GM10248 (cell line): ENCODE measurements at regions not wholly inside any gene's neighbourhood (a gene's known extent, or its start where the extent isn't known, plus 50 kb on each side); places are given as distances from the start of the nearest gene placed in this dataset.

Experiments used
- CTCF ChIA-PET: fragments of 300-600 bp; sonication (Branson Sonifier 250); formaldehyde crosslinking; extraction: SDS; loops from one replicate; lab custom pipeline; 2021; ENCODE audit warnings: antibody characterized with exemption; lab: Yijun Ruan, JAX
- POLR2A ChIA-PET: fragments of 350-650 bp; sonication (Branson Sonifier 250); formaldehyde crosslinking; extraction: SDS; loops from one replicate; lab custom pipeline; 2020; ENCODE audit warnings: antibody characterized with exemption; lab: Yijun Ruan, JAX
- DNase-seq: peaks from one replicate; pipeline ENCODE4 v3.0.0; 2012; ENCODE audit errors: extremely low spot score
- TF ChIP-seq, protein P1 (sequence below): IDR thresholded peaks from 2 replicates; pipeline ENCODE4 v1.5.1; 2012; ENCODE audit warnings: mild to moderate bottlenecking, low read depth; ENCODE audit errors: extremely low read depth, missing control alignments, control extremely low read depth

- ChIA-PET POLR2A (no interaction called here), CTCF (interaction anchor here (1.0 to 1.5 kb wide), 2 partner anchors 9 to 13 kb away, joined by 3 read pairs; no protein-coding TSS in a partner anchor)
- DNase-seq = no peak
- TF ChIP-seq, protein P1, sequence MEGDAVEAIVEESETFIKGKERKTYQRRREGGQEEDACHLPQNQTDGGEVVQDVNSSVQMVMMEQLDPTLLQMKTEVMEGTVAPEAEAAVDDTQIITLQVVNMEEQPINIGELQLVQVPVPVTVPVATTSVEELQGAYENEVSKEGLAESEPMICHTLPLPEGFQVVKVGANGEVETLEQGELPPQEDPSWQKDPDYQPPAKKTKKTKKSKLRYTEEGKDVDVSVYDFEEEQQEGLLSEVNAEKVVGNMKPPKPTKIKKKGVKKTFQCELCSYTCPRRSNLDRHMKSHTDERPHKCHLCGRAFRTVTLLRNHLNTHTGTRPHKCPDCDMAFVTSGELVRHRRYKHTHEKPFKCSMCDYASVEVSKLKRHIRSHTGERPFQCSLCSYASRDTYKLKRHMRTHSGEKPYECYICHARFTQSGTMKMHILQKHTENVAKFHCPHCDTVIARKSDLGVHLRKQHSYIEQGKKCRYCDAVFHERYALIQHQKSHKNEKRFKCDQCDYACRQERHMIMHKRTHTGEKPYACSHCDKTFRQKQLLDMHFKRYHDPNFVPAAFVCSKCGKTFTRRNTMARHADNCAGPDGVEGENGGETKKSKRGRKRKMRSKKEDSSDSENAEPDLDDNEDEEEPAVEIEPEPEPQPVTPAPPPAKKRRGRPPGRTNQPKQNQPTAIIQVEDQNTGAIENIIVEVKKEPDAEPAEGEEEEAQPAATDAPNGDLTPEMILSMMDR = no peak
These were observed 305.7 kb downstream of the DYSF start for GRCh38 chr2:71759060-71759459.

DNA sequence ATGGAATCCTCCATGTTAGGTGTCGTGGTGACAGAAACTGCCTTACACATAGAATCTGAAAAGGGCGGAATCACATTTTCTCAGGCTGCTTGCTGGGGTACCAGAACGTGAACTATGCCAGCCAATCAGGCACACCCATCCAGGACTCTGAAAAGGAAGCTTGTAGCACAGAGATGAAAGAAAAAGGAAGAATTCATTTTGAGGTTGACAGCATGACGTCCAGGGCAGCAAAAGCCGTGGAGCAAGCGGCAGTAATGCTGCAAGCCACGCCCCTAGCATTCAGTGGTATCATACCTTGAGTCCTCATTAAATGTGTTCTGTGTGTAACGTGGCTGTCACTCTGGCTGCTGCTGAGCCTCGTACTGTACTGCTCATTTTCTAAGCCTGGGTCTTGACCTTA, 304.0 kb downstream of the DYSF start:
- ChIA-PET CTCF (no interaction called here), POLR2A (no interaction called here)
- TF ChIP-seq, protein P1 = no peak
- DNase-seq = no peak

GRCh38 chr2:71756280-71756906, 303.0 kb downstream of the DYSF start:
- TF ChIP-seq, protein P1 = no peak
- POLR2A ChIA-PET = no interaction called here
- no peak for DNase-seq
- CTCF ChIA-PET = no interaction called here

DNA sequence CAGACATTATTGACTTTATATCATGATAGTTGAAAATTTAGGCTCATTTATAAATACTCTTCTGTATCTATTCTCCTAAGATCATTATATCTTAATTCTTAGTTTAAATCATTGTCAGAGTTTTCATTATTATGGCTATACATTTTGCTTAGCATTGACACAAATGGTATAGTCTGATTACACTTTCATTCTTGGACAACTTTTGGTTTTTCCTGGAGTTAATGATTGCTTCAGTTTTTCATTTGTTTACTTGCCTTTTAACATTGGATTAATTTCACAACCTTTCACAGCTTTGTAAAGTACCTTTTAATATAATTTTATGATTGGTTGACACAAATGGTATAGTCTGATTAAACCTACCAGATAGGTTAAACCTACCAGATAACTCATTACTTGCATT, 298.2 kb downstream of the DYSF start:
- CTCF ChIA-PET = no interaction called here
- POLR2A ChIA-PET = no interaction called here
- TF ChIP-seq, protein P1 = no peak
- no peak for DNase-seq

- no peak for DNase-seq
- ChIA-PET CTCF (interaction anchor here (1.0 kb wide), 1 partner anchor 10 kb away, joined by 3 read pairs; no protein-coding TSS in a partner anchor), POLR2A (interaction anchor here (0.6 kb wide), 1 partner anchor 1193 kb away, joined by 3 read pairs; no protein-coding TSS in a partner anchor)
- TF ChIP-seq, protein P1 = no peak
These were observed 296.3 kb downstream of the DYSF start for GRCh38 chr2:71749671-71750101.

GRCh38 chr2:71748227-71748626, 294.9 kb downstream of the DYSF start:
- TF ChIP-seq, protein P1 = no peak

More at GRCh38 chr2:71748227-71748626, 294.9 kb downstream of the DYSF start:
- POLR2A ChIA-PET = no interaction called here
- DNase-seq = no peak
- CTCF ChIA-PET = interaction anchor here (0.9 kb wide), 1 partner anchor 49 kb away, joined by 3 read pairs; no protein-coding TSS in a partner anchor
